ENCODE measurements at regions not wholly inside any gene's neighbourhood (a gene's known extent, or its start where the extent isn't known, plus 50 kb on each side); places are given as distances from the start of the nearest gene placed in this dataset.

DNA sequence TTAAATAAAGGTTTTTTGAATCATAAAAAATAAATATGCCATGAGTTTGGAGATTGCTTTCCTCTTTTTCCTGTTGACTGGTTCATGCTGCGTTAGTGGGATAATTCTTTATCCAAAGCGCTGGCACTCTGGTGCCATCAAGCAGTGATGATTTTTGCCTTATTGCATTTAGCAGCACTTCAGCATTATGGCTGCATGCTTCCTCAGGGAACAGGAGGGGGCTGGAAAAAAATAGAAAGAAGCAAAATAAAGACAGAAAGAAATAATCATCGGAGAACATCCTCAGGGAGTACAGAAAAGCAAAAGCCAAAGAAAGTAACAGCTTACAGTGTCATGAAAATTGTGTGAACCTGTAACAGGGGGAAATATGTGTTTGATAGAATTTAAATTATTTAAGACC is 1408.2 kb upstream of the PIK3C3 start:
- no peak for DNase-seq (ENCODE audit: low spot score)

DNA sequence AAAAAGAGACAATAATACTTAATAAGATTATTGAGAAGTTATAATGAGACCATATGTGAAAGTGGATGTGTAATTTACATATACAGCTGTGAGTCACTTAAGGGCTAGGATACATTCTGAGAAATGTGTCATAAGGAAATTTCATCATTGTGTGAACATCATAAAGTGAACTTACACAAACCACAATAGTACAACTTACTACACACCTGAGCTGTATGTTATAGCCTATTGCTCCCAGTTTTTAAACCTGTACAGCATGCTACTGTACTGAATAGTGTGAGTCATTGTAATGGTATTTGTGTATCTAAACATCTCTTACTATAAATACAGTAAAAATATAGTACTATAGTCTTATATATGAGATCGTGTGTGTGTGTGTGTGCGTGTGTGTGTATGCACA is 1420.3 kb upstream of the PIK3C3 start:
- no peak for DNase-seq (ENCODE audit: low spot score)

DNA sequence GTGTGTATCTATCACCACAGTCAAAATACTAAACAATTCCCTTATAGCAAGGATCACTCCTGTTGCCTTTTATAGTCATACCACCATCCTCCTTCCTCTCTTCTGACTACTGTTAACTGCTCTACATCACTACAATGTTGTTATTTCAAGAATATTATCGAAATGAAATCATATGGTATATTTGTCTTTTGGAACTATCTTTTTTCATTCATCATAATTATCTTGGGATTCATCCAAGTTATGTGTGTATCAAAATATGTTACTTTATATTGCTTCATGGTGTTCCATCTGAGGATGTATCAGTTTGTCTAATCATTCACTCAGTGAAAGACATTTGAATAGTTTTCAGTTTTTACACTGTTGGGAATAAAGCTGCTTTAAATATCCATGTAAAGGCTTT is 1423.0 kb upstream of the PIK3C3 start:
- no peak for DNase-seq (ENCODE audit: low spot score)

DNA sequence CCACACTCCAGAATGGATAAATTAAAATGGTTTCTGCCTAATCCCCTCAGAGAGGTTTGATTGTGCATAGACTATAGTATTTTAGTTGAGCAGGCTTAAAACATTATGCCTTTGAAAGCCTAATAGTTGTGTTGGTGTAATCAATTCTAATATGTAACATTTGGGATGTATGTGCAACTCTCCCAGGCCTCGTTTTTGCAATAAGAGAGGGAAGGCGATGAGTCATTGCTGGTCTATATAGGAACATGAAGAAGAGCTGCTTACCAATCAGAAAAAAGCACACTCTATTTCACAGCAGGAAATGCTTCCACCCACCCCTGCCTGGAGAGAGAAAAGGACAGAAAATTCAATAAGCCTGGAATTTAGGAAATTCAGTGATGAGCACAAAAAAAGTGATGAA is 1424.0 kb upstream of the PIK3C3 start:
- DNase-seq (ENCODE audit: low spot score), result no peak

DNA sequence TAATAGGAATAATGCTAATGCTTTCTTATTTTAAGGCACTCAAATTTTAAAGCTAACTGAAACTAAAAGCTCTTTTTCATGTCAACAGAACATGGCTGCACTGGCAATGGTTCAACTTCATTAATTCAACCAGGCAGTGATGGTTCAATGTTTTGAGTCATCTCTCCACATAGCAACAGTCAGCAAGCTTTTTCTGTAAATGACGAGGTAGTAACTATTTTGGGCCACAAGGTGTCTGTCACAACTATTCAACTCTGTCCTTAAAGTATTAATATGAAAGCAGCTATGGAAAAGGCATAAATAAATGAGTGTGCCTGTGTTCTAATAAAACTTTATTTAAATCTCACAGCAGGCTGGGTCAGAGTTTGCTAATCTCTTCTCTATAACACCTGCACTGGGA is 1425.6 kb upstream of the PIK3C3 start:
- no peak for DNase-seq (ENCODE audit: low spot score)

DNA sequence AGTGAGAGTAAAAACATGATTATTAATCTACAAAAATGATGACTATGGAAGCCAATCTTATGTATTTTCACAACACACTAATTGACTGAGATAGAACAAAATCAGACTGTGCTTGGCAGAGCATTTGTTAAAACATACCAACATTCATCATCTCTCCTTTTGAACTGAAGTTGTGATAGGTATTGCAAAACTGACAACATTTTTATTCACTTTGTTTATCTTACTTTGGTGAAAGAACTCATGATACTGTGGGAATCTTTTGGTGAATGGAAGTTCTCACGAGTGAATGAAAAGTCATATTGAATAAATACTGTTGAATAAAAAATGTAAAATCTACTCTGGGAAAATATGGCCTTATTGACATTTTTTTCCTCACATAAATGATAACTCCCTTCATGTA is 1430.2 kb upstream of the PIK3C3 start:
- DNase-seq (ENCODE audit: low spot score), result no peak

DNA sequence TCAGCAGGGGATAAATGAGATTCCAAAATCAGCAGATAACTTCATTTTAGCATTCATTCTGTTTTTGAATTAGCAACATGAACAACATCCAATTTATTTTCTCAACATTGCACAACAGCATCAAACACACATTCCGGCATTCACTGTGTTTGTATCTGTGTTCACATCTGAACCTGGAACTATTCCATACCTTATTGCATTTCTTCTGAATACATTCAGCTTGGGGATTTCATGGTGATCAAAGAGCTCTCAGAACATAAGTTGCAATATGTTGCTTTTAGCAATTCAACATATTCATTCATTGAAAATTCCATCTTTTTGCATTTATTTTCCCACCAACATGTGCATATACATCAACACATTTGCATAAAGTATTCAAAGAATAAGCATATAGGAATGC is 1431.7 kb upstream of the PIK3C3 start:
- no peak for DNase-seq (ENCODE audit: low spot score)

DNA sequence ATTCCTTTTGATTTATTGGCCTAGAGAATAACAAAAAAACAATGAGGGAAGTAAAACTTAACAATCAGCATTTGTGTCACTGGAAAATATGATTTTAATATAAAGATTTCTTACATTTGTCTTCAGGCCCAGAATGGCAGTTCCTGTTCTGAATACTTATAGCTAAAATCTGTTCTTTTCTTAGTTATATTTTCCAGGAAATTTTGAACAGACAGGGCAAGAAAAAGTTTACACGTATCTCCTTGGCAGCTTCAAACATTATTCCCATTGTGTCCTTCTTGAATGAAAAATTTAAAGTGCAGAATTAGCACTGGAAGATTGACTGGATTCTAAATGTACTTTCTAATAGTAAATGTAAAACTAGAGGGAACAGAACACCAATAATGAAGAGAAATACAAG is 1454.0 kb upstream of the PIK3C3 start:
- DNase-seq (ENCODE audit: low spot score), result no peak

DNA sequence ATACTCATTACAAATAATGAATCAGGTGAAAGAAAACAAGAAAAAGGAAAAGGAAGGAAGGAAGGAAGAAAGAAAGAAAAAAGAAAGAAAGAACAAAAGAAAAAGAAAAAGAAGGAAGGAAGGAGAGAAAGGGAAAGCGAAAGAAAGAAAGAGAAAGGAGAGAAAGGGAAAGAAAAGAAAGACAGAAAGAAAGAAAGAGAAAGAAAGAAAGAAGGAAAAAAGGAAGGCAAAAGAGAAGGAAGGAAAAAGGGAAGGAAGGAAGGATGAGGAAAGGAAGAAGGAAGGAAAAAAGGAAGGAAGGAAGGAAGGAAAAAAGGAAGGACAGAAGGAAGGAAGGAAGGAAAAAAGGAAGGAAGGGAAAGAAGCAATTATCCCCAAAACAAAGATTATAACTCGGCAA is 1460.4 kb upstream of the PIK3C3 start:
- no peak for DNase-seq (ENCODE audit: low spot score)

DNA sequence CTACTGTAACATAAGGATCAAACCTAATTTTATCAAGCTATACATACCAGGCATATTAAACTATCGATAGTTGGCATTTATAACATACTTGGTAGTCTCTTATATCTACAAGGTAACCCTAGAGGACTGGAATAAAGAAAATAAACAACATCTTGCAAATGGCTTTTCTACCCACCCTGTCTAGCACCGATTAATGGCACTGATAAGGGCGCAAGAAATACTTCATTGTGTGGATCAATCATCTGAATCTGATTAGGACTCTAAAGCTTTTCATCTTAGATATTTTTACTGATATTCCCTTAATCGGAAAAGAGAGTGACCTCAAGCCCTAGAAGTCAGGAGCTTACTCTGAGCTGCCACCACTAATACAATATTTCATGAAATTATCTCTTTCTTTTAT is 1461.7 kb upstream of the PIK3C3 start:
- DNase-seq (ENCODE audit: low spot score), result no peak

DNA sequence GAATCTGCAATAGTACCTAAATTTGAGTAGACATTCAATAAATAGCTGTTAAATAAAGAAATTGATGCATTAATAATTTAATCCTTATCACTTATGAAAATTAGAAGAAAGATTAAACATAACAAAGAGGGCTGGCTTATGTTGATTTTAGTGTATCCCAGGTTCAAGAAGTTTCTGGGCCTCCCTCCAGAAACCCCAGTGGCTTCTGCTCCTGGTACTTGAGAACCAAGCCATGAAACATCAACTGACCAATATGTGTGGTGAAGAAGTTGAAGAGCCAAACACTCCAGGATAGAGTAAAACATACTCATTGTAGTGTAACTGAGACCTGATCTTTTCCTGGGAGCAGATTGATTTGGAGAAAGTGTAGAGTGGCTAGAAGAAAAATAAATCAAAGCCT is 1465.7 kb upstream of the PIK3C3 start:
- DNase-seq (ENCODE audit: low spot score), result no peak

DNA sequence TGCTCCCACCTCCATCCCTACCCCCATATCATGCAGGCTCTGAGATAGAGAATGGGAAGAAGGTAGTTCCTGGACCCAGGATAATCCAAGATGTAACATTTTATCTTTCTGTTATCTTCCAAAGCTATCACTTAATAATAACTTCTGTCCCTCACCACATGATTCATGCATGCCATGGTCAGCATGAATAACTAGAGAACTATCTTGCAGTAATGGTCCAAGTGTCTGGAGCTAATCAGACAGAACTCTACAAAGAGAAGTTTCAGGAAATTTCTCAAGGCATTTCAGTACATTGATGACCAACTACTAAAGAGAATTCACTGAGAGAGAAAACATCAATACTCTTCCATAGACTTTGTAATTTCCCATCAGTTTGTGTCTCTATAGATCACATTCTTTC is 1469.7 kb upstream of the PIK3C3 start:
- no peak for DNase-seq (ENCODE audit: low spot score)

DNA sequence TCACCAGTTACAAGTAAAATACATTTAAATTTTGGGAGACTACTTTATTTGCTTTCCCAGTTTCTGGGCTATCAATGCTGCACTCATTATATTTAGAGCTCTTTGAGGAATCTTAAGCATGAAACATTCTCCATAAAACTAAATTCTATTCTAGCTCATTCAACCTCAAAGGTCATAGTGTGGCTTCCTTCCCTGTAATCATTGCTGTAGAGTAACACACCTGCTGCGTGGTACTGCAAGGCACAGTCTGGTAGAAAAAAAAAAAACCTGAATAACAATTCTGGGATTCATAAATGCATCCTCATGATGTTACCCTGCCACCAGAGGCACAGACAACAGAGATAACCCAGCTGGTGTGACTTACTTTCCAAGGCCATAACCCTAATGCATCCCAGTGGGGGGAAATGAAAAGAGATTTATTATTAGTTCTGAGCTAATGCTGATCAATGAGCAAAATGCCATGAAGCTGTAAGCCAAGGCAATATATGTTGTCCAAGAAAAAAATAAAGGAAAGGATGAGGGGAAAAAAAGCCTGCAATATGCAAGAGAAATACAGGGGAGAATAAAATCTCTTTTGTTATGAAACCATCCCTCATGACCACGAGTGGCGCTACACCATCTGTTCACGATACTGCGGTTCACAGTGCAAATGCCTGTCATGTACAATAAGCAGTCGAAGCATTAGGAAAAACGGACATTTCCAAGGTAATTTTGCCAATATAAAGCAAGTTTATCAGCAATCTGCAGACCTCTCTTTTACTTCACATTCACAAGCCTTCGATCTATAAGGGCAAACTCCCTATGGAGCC is 1481.6 kb upstream of the PIK3C3 start:
- no peak for DNase-seq (ENCODE audit: low spot score)

DNA sequence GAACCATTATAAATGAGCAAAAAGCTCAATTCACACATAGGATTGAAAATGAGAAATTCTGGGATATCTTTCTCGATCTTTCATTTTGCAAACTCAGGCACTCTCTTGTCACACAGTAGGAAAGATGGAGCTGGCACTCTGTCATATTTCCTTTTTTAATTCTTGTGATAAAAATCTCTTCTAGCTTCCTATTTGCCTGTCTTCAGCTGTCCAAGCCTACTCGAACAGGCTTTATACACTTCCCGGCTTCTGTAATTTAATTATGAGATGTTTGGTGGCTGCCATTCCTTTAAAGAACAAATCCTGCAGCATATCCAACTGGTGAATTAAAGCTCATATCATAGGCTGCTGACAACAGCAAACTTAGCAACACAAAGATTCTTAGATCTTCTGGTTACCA is 1484.3 kb upstream of the PIK3C3 start:
- DNase-seq (ENCODE audit: low spot score), result no peak

DNA sequence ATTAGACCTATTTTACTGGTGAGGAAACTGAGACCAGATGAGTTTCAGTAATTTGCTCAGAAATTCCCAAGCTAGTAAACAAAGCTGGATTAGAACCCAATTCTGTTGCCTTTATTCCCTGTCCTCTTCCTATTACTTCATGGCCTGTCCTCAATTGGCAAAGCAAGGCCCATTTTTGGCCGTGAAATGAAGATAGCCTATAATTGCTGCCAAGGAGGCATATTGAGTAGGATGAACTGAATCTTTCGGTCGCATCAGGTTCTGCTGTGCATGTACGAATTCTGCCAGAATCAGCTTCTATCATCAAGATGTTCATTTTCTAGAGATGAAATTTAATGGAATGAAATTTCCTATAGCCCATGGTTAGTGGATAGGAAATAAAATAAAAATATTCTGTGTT is 1485.2 kb upstream of the PIK3C3 start:
- DNase-seq (ENCODE audit: low spot score), result no peak

DNA sequence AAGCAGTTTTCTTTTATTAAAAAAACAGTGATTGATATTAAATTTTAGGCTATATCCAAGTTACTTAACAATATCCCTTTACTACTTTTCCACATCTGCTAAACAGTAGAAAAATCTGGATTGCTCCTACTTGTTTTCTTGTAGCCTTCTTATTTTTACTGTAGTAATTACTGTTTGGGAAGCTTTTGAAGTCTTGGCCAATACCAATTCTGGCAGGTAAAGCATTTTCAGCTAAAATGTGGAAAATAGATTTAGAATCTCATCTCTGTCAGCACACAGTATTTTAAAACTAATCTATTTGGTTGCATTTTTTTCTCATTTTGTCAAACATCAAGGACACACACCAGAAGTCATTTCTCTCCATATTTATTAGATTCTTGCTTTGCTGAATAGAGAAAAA is 1485.7 kb upstream of the PIK3C3 start:
- DNase-seq (ENCODE audit: low spot score), result no peak

DNA sequence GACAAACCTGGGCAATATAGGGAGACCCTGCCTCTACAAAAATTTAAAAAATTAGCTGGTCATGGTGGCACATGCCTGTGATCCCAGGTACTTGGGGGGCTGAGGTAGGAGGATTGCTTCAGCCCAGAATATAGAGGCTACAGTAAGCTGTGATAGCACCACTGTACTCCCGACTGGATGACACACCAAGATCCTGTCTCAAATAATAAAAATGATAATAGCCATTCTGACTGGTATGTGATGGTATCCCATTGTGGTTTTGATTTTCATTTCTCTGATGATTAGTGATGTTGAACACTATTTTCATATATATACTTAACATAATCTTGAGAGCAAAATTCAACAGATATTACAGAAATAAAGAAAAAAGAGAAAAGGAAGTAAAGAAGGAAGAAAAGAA is 1491.0 kb upstream of the PIK3C3 start:
- no peak for DNase-seq (ENCODE audit: low spot score)

DNA sequence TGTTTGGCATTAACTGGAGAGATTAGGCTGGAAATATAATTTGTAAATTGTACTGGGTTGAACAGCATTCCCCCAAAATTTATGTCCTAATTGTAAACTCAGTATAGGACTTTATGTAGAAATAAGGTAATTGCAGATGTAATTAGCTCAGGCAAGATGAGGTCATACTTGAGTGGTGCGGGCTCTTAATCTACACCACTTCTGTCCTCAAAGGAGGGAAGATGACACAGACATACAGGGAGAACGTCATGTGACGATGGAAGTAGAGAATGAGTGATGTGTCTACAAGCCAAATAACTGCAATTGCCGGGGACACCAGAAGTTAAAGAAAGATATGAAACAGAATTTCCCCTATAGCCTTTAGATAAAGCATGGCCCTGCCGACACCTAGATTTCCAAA is 1501.1 kb upstream of the PIK3C3 start:
- DNase-seq (ENCODE audit: low spot score), result no peak

DNA sequence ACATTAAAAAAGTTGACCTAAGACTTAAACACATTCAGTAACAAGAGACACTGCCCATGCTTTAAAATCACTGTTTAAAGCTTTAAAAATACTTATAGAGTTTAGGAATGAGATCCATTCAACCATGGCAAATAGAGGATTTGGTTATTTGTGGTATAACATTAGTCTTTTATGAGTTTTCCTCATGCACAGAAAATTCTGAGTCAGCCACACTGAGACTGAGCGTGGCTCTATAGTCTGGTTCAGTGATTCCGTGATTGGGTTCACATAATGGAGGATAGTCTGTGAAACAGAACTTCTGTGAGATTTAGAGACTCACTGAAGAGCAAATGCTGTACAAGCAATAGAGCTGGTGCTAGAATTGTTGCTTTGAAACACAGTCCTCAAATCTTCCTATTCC is 1502.4 kb upstream of the PIK3C3 start:
- no peak for DNase-seq (ENCODE audit: low spot score)

DNA sequence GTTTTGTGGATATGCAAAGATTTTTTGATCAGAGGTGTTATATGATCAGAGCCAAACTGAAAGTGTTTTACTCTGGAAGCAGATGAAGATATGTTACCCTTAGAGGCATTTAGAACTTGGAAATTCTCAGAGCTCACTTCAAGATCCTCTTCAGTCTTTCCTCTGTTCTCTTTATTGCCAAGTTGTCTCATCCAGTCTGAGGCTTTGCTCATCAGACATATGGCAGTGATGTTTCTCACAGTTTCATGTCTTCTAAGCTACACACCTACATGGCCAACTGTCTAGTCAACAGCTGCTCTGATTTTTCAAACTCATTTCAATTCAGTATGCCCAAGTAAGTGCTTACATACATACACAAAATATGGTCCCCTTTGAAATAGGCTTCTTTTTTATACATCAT is 1504.3 kb upstream of the PIK3C3 start:
- no peak for DNase-seq (ENCODE audit: low spot score)

DNA sequence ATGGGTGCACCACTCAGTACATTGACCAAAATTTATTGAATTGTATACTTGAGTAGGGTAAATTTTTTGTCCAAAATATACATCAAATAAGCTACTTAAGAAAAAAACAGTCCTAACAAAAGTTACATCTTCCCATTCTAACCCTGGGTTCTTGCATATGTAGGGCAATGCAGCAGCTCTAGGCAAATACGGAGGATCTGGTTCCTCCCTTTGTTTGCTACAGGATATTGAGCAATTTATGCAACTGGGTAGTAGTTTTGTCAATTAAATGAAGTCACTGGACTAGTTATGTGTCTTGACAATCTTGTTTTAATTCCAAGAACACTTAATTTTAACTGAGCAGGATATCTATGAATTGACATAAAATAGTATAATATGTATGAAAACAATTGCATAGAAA is 1507.2 kb upstream of the PIK3C3 start:
- DNase-seq (ENCODE audit: low spot score), result no peak

DNA sequence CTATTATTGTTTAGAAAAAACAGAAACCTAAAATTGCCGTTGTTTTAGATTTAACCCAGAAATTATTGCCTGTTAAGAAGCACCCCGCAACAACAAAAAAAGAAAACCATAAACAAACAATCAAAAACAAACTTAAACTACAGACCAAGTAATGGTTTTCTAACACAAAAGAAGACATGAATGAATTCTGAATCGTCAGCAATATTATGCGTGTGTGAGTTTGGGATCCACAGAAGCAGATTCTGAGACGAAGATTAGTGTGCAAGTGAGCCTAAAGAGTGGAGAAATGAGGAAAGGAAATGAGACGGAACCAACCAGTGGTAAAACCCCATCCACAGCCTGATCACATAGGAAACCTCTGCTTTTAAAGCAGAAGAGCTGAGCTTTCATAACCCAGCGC is 1514.9 kb upstream of the PIK3C3 start:
- DNase-seq (ENCODE audit: low spot score), result no peak

DNA sequence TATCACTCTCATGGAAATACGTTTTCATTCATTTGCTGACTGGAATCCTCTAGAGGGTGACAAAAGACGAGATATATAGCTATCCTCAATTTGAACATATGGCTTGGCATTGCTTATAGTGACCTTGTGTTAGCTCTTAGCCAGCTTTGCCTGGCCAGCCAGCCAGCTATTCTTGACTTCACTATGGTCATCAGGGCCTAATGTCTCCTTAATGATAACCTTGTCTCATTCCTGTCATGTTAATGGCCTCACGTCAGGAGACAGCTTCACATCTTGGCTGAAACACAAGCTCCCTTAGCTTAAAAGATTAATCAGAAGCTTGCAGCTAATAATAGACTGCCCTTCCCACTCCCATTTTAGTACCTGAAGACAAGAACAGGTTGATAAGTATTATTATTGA is 1517.5 kb upstream of the PIK3C3 start:
- no peak for DNase-seq (ENCODE audit: low spot score)

Measured in kidney capillary endothelial cell (primary cell).